ENCODE measurements at regions not wholly inside any gene's neighbourhood (a gene's known extent, or its start where the extent isn't known, plus 50 kb on each side); places are given as distances from the start of the nearest gene placed in this dataset.
A peak's percentile ranks its signal among the peaks of the same experiment; 100 is the strongest.

DNA sequence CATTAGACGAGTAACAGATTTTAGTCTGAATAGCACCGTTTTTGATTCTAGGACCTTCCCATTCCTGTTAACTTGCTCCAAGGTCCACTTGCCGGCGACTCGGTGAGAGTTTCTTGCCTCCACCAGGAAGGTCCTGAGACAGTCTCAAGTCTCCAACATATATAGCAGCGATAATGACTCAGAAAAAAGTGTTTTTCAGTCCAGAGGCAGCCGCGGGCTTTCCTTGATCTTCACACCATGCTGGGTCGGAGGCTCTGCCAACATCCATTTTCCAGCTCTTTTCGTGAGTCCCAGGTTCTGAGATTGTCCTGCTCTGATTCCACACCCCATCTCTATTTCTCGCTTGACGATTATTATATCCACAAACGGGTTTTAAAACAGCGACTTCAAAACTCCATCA, 170.5 kb downstream of the GPX5 start:
- no peak overlapping the region for H3K4me3 ChIP-seq (ENCODE audit: low read depth, low read length)

- H3K4me3 ChIP-seq (ENCODE audit: low read depth, low read length) = peak overlapping the region; percentile 5
Observed at GRCh38 chr6:28696682-28697081, 171.0 kb downstream of the GPX5 start.

- no peak overlapping the region for H3K4me3 ChIP-seq (ENCODE audit: low read depth, low read length)
Observed at GRCh38 chr6:28707387-28708282, 182.0 kb downstream of the GPX5 start.

GRCh38 chr6:28709478-28710349, 184.0 kb downstream of the GPX5 start:
- peak overlapping the region; percentile 64 for H3K4me3 ChIP-seq (ENCODE audit: low read depth, low read length)

DNA sequence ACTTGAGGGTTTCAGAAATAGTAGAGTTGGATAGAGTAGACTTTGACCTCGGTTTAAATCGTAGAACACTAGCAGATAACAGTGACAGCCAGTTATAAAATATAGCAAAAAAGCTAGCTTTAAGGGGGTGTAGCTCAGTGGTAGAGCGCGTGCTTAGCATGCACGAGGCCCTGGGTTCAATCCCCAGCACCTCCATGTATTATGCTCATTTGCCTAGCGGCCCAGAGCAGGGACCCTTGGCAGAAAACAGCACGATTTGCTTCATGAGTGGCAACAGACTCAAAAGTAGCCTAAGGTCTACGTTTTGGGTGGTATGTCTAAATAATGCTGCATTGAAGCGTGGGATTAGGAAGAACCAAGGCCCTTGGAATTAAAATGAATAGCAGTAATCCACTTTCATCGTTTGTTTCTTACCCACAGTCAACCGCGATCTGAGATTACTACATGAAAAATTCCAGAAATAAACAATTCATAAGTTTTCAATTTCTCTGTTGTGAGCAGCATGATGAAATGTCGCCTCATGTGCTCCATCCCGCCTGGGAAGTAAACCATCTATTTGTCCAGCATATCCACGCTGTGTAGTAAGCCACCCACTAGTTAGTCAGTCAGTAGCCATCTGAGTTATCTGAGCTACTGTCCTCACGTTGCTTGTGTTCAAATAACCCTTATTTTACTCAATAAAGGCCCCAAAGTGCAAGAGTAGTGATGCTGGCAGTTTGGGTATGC, 184.9 kb downstream of the GPX5 start:
- H3K4me3 ChIP-seq (ENCODE audit: low read depth, low read length) = peak overlapping the region; percentile 64

- no peak overlapping the region for H3K4me3 ChIP-seq (ENCODE audit: low read depth, low read length)
Observed at GRCh38 chr6:28711325-28711724, 185.6 kb downstream of the GPX5 start.

DNA sequence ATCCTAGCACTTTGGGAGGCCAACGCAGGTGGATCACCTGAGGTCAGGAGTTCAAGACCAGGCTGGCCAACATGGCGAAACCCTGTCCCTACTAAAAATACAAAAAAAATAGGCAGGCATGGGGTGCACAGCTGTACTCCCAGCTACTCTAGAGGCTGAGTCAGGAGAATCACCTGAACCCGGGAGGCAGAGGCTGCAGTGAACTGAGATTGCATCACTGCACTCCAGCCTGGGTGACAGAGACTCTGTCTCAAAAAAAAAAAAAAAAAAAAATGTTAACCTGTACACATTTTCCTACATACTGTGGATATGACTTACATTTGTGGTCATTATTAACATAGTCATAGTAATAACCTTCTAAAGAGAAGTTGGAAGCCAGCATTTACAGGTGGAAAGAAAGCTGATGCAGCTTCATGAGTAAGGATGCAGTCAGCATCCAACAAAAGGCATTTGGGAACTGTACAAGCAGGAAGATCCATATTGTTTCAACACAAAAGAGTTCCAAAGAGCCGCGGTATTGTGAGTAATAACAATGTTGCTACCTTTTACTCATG, 186.2 kb downstream of the GPX5 start:
- H3K4me3 ChIP-seq (ENCODE audit: low read depth, low read length) = no peak overlapping the region

DNA sequence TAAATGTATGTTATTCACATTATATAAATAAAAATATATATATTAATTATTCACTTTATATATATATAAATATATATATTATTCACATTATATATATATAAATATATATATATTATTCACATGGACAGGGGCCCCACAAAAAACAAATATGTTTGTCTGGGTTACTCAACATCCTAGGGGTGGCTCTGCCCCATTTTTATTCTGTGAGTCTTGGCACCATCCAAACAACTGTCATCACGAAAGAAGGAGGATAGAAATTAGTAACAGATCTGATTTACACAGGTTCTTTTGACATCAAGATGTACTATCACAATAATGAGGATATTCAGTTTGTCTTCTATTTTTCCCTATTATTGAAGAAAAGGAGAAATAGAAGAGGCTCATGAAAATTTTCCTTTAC, 187.3 kb downstream of the GPX5 start:
- H3K4me3 ChIP-seq (ENCODE audit: low read depth, low read length) = no peak overlapping the region

DNA sequence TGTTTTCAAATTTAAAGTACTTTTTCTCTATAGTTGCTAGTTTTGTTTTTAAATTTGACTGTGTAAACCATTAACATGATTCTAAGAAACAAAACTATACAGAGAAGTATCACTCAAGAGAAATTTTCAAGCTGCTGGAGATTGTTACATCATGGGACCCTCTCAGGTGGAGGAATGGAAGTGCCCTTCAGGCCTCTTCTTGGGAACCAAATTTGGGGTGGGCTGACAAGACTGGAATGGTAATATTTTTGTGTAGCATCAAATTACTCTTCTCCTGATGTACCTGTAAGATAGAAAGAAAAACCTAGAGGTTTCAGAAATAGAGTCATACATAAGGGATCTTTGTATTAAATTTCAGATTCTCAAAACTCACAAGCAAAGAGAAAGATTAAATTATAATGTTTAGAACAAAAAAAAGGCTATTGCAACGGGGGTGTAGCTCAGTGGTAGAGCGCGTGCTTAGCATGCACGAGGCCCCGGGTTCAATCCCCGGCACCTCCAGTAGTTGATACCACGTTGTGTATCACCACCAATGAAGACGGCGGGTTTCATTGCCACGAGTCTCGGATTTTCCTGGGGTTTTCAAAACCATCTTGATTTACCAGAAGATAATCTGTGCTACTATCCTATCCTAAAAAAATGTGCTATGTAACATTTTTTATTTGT, 193.7 kb downstream of the GPX5 start:
- H3K4me3 ChIP-seq (ENCODE audit: low read depth, low read length) = no peak overlapping the region

- H3K4me3 ChIP-seq (ENCODE audit: low read depth, low read length) = peak overlapping the region; percentile 14
Observed at GRCh38 chr6:28720357-28721231, 194.9 kb downstream of the GPX5 start.

DNA sequence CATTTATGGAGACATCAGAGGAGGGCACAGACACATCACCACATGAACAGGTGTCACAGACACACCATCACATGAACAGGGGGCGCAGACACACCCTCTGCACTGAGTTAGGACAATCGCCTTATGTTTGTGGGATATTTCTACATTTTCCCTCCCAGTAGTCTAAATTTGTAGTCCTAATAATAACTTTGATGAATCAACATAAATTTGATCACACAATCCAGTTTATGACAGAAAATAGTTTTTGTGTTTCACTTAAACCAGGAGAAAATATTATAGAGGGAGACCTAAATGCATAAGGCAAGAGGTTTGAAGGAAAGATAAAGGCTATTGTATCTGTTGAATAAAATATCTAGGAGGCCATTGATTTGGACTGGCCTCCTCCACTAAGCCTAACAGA, 195.7 kb downstream of the GPX5 start:
- H3K4me3 ChIP-seq (ENCODE audit: low read depth, low read length) = no peak overlapping the region

DNA sequence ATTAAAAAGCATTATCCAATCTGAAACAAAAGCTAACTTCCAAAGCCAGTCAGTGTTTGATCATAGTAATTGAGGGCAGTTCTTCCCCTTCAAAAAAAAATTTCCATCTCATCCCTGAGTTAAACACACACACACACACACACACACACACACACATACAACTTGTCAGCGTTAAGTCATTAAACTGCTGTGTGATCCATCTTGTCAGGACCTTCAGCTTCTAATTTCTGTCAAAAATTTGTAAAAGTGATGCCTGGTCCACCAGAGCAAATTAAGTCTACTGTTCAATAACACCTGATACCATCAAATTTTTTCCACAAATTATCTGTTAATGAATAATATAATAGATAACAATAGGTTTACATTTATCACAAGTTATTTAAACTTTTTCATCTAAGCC, 198.7 kb downstream of the GPX5 start:
- H3K4me3 ChIP-seq (ENCODE audit: low read depth, low read length) = no peak overlapping the region

DNA sequence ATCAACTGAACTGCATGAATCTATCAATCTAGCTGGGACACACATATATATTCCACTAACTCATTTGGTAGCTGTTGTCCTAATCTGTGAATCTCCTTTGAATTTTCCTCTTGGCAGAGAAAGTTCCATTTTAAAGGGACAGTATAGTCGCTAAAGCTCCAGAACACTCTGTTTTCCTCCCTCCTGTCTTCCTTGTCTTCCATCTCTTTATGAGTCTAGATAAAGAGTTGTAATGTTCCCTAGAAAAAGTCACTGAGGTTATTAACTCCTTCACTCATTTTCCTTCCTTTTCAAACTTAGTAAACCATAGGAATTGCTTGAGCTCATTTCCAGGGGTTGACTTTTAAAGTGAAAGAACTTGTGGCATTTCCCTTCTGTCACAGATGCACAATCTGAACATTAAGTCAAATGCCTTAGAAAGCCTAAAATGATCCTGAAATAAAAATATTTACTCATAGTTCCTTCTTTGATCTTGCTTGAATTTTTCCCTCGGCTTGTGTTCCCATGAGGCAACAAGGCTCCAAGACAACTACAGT, 198.4 kb downstream of the TRIM27 start:
- H3K4me3 ChIP-seq (ENCODE audit: low read depth, low read length) = no peak overlapping the region

- no peak overlapping the region for H3K4me3 ChIP-seq (ENCODE audit: low read depth, low read length)
Observed at GRCh38 chr6:28725890-28726348, 197.9 kb downstream of the TRIM27 start.

- no peak overlapping the region for H3K4me3 ChIP-seq (ENCODE audit: low read depth, low read length)
Observed at GRCh38 chr6:28726569-28727309, 197.0 kb downstream of the TRIM27 start.

- no peak overlapping the region for H3K4me3 ChIP-seq (ENCODE audit: low read depth, low read length)
Observed at GRCh38 chr6:28727559-28728211, 196.1 kb downstream of the TRIM27 start.

DNA sequence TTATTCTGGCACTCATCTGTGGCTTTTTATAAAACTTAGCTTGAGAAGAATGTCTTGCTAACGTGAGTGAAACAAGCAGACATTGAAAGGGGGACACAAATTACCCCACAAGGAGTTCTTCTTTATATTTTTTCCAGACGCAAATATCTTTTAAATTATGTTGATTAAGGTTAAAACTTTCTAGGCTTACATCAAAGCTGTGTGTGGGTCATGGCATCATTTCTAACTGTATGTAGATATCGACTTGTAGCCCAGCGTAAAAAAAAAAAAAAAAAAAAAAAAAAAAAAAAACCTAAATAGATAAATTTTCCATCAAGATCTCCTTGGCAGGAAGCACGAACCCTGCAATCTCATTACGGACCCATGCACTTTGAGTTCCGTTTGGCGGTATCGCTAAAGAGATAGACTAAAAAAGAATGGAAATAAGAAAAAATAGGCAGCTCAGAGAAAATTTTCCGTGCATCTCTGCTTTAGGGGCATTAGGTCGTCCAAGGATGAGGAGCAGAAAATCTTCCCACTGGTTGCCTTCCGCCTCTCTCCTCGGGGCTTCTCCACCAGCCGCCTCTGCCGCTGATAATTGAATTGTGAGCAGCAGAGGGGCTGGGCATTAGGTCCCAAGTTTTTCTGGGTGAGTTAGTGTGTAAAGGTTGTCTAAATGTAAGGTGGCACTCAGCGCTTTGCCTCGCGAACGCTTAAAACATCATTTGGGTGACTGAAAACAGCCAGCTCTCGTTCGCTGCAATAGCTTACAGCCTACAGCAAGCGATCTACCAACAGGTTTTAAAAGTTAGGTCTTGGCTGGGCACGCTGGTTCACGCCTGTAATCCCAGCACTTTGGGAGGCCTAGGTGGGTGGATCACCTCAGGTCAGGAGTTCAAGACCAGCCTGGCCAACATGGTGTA, 194.0 kb downstream of the TRIM27 start:
- H3K4me3 ChIP-seq (ENCODE audit: low read depth, low read length) = peak overlapping the region; percentile 82

All from iPS-11a (cell line).